Adrenal gland (tissue), 9 donors: ENCODE measurements at regions not wholly inside any gene's neighbourhood (a gene's known extent, or its start where the extent isn't known, plus 50 kb on each side); places are given as distances from the start of the nearest gene placed in this dataset.

ENCODE experiments used
- DNase-seq, 7 donors: peaks; one replicate each; pipeline ENCODE4 v3.0.0-alpha.2; 2019 to 2020
- H3K27ac ChIP-seq, 5 donors: fragments of 200-600 bp; sonication (generic) in 4 of 5; 1 replicate in 3 of 5; 2 replicates in 2 of 5; pipeline versions ENCODE4 v1.5.1 to v1.8.0; 2016 to 2020; ENCODE audit warnings: mild to moderate bottlenecking in 1 of 5
- H3K27me3 ChIP-seq: fragments of 200-600 bp; 2 replicates; pipeline ENCODE4 v1.8.0; 2021
- H3K36me3 ChIP-seq, 2 donors: fragments of 200-600 bp; replicated peaks in 1 of 2; 1 replicate in 1 of 2; 2 replicates in 1 of 2; pipeline versions ENCODE4 v1.5.1 to v1.8.0; 2018 to 2022
- H3K4me1 ChIP-seq, 2 donors: fragments of 200-600 bp; replicated peaks in 1 of 2; 1 replicate in 1 of 2; 2 replicates in 1 of 2; pipeline versions ENCODE4 v1.5.1 to v1.8.0; 2018 to 2021
- H3K4me3 ChIP-seq, 4 donors: fragments of 200-600 bp; sonication (generic) in 3 of 4; one replicate each; pipeline ENCODE4 v1.5.1; 2016 to 2018
- H3K9me3 ChIP-seq, 3 donors: fragments of 200-600 bp; sonication (generic) in 1 of 3; replicated peaks in 1 of 3; 1 replicate in 2 of 3; 2 replicates in 1 of 3; pipeline versions ENCODE4 v1.5.1 to v1.8.0; 2016 to 2021
- POLR2A ChIP-seq, 2 donors: fragments of 450-650 bp; IDR thresholded peaks; one replicate each; pipeline ENCODE4 v1.6.1; 2017; ENCODE audit warnings: antibody characterized with exemption in 2 of 2, mild to moderate bottlenecking in 2 of 2, moderate library complexity in 1 of 2
- WGBS, 4 donors: extraction: QIAGEN DNeasy Blood & Tissue Kit in 2 of 4; methylation state at CpG; one replicate each; pipeline versions ENCODE4 v1.1.5 to v1.1.7; 2013 to 2017; 5-methylcytosine and 5-hydroxymethylcytosine counted together
- intact Hi-C, 2 donors: fragments of 100-400 bp; cut with DNase I; formaldehyde crosslinking; loops; one replicate each; pipeline versions ENCODE4 v1.14.1 to v1.15.0; 2022 to 2023
- TF ChIP-seq, protein P1 (sequence below), 6 experiments: fragments of 450-650 bp in 4 of 6; fragments of 200-600 bp in 2 of 6; sonication (generic) in 1 of 6; IDR thresholded peaks; 1 replicate in 5 of 6; 2 replicates in 1 of 6; pipeline versions ENCODE4 v1.5.1 to v1.8.0; 2016 to 2021; ENCODE audit warnings: antibody characterized with exemption in 6 of 6, mild to moderate bottlenecking in 2 of 6, moderate library complexity in 1 of 6
- donor health status: healthy with polysubstance abuse.
- donor health status: Bipolar disorder and iron deficiency.
- donor health status: DM: yes; HTN: yes; CAD: no.
- donor health status: DM: no; HTN: no; CAD: no.
- donor health status: DM: no; HTN: no; CAD: no.

DNA sequence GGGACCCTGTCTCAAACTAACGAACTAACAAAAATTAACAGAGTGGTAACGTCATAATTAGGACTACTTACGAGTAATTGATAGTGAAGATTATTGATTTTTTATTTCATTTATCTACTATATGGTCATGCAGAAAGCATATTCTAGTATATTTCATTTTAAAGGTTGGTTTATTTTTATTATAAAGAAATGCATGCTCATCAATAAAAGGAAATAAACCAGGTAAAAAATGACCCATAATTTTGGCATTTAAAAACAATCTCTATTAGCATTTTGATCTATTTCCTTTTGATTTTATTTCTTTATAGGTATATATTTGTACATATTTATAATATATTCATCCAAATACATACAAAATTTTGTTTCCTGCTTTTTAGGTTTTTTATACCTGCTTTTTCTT, 401.4 kb upstream of the ID4 start:
- Histone ChIP-seq H3K4me1 (no peaks in the 10 kb centered on the region), H3K27ac (no peak overlapping the region), H3K4me3 (no peak overlapping the region), H3K9me3 (no peaks in the 10 kb centered on the region), H3K27me3 (no peaks in the 10 kb centered on the region), H3K36me3 (no peaks in the 10 kb centered on the region)
- 61 to 83% (median 67%) methylated on average over 3 of the region's 3 CpGs for WGBS, 4 donors
- no peak for DNase-seq
- no peak for TF ChIP-seq POLR2A (IDR thresholded peaks at IDR 0.05)
- TF ChIP-seq, protein P1, sequence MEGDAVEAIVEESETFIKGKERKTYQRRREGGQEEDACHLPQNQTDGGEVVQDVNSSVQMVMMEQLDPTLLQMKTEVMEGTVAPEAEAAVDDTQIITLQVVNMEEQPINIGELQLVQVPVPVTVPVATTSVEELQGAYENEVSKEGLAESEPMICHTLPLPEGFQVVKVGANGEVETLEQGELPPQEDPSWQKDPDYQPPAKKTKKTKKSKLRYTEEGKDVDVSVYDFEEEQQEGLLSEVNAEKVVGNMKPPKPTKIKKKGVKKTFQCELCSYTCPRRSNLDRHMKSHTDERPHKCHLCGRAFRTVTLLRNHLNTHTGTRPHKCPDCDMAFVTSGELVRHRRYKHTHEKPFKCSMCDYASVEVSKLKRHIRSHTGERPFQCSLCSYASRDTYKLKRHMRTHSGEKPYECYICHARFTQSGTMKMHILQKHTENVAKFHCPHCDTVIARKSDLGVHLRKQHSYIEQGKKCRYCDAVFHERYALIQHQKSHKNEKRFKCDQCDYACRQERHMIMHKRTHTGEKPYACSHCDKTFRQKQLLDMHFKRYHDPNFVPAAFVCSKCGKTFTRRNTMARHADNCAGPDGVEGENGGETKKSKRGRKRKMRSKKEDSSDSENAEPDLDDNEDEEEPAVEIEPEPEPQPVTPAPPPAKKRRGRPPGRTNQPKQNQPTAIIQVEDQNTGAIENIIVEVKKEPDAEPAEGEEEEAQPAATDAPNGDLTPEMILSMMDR (IDR thresholded peaks at IDR 0.05) = no peak
- intact Hi-C loops = no loop called here

DNA sequence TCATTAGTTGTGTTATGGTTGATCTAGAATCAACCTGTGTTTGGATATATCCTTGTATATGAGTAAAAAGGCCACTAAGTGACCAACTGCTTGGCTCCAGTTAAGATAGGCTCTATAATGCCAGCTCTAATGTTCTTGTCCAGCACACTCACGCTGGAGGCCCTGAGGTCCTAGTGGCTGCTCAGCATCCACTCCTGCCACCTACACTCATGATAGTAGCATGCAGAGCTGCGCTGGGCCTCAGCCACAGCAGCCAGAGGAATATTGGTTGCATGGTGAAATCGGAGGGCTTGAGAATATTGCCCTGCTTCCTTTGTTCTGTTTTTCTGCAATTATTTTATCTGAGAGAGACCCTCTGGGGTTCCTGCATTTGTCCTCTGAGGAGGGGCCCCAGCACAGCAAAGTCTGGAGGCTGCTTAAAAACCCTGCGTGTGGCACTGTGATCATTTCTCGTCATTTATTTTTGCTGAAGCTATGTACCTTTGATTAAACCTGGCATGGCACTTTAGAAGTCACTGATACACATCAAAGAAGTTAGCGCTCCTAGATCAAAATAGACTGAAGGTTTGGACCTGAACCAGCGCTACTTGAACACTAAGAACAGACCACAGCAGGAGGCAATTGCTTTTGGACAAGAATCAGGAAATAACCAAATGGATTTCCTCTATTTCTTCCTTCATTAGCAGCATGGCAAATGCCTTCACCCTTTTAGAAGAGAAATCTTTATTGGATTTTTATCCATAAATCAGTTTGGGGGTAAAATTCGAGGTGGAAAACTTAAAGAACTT, 398.4 kb upstream of the ID4 start:
- no peaks in the 10 kb centered on the region for H3K27me3 ChIP-seq
- TF ChIP-seq, protein P1 (IDR thresholded peaks at IDR 0.05) = no peak
- no peak for TF ChIP-seq POLR2A (IDR thresholded peaks at IDR 0.05)
- no peaks in the 10 kb centered on the region for H3K9me3 ChIP-seq
- H3K4me1 ChIP-seq = no peaks in the 10 kb centered on the region
- WGBS, 4 donors = 71 to 82% (median 76%) methylated on average over 8 of the region's 8 CpGs
- no peaks in the 10 kb centered on the region for H3K36me3 ChIP-seq
- no peak overlapping the region for H3K27ac ChIP-seq
- no peak overlapping the region for H3K4me3 ChIP-seq
- DNase-seq = no peak
- intact Hi-C loops = no loop called here

DNA sequence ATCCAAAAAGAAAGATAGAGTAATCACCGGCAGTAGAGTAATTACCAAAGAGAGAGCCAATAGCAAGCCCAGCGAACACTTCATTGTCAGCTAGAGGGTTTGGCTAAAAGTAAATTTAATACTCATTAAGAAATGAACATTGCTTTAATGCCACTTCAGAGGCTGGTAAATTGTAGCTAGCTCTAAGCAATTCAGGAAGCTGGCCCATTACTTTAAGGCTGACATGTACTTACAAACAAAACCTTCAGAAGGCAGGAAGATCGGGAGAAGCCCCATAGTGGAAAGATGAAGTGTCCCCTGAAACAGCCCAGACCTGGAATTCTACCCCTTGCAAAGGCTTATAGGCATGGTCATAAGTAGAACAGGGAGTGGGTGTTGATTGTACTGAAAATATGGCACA, 396.6 kb upstream of the ID4 start:
- Histone ChIP-seq H3K27ac (no peak overlapping the region), H3K4me3 (no peak overlapping the region), H3K27me3 (no peaks in the 10 kb centered on the region), H3K9me3 (no peaks in the 10 kb centered on the region), H3K4me1 (no peaks in the 10 kb centered on the region), H3K36me3 (no peaks in the 10 kb centered on the region)
- intact Hi-C loops = no loop called here
- no peak for DNase-seq
- TF ChIP-seq, protein P1 (IDR thresholded peaks at IDR 0.05) = no peak
- no peak for TF ChIP-seq POLR2A (IDR thresholded peaks at IDR 0.05)
- 61 to 69% (median 63%) methylated on average over 3 of the region's 3 CpGs for WGBS, 4 donors

DNA sequence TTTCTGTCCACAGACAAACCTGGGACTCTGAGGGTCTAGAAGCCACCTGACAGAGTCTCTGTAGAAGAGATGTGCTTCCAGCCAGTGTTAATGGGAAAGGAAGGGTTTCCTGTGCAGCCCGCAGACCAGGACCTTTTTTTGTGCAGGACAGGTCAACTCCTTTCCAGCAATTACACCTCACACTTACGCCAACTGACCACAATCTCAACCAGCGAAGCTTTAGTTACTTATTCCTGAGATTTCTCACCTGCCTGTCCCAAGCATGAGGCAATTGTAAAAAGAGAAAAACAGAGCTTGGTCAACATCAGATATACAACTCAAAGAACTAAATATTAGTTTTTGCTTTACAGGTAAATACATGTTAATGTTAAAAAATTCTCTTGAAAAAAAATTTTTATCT, 393.8 kb upstream of the ID4 start:
- TF ChIP-seq, protein P1 (IDR thresholded peaks at IDR 0.05) = no peak
- no peak for TF ChIP-seq POLR2A (IDR thresholded peaks at IDR 0.05)
- no peaks in the 10 kb centered on the region for H3K36me3 ChIP-seq
- intact Hi-C loops = no loop called here
- no peaks in the 10 kb centered on the region for H3K27me3 ChIP-seq
- no peak overlapping the region for H3K4me3 ChIP-seq
- no peak overlapping the region for H3K27ac ChIP-seq
- WGBS, 4 donors = 78 to 89% (median 86%) methylated on average over 3 of the region's 3 CpGs
- H3K4me1 ChIP-seq = no peaks in the 10 kb centered on the region
- DNase-seq = no peak
- H3K9me3 ChIP-seq = no peaks in the 10 kb centered on the region
